GM21515 (cell line): ENCODE measurements at regions not wholly inside any gene's neighbourhood (a gene's known extent, or its start where the extent isn't known, plus 50 kb on each side); places are given as distances from the start of the nearest gene placed in this dataset.
"Not testable (repeated sequence)": the region's sequence is repeated elsewhere in the genome, so short reads cannot be mapped to it uniquely, and the experiment has no call there.

Source experiments
- ATAC-seq: cut with Tn5 transposase; IDR thresholded peaks from one replicate; pipeline ENCODE4 v1.9.1; 2021; ENCODE audit not compliant: unreplicated experiment

GRCh38 chr5:45038366-45038987, 229.7 kb downstream of the MRPS30 start:
- ATAC-seq: peak; percentile 75

GRCh38 chr5:45042283-45042682, 233.5 kb downstream of the MRPS30 start:
- no peak for ATAC-seq

GRCh38 chr5:45057564-45057963, 248.8 kb downstream of the MRPS30 start:
- no peak for ATAC-seq

- ATAC-seq: no peak
Observed at GRCh38 chr5:45060724-45061123, 252.0 kb downstream of the MRPS30 start.

GRCh38 chr5:45062044-45062443, 253.3 kb downstream of the MRPS30 start:
- ATAC-seq: no peak

GRCh38 chr5:45081082-45081481, 272.3 kb downstream of the MRPS30 start:
- no peak for ATAC-seq

GRCh38 chr5:45089870-45090269, 281.1 kb downstream of the MRPS30 start:
- ATAC-seq: no peak

GRCh38 chr5:45093377-45093776, 284.6 kb downstream of the MRPS30 start:
- ATAC-seq: no peak

GRCh38 chr5:45094876-45095440, 286.2 kb downstream of the MRPS30 start:
- no peak for ATAC-seq

- no peak for ATAC-seq
Observed at GRCh38 chr5:45098483-45098882, 289.7 kb downstream of the MRPS30 start.

GRCh38 chr5:45101146-45101545, 292.4 kb downstream of the MRPS30 start:
- no peak for ATAC-seq

- ATAC-seq: no peak
Observed at GRCh38 chr5:45105491-45105994, 296.8 kb downstream of the MRPS30 start.

GRCh38 chr5:45109062-45109461, 300.3 kb downstream of the MRPS30 start:
- no peak for ATAC-seq

- no peak for ATAC-seq
Observed at GRCh38 chr5:45109636-45110035, 300.9 kb downstream of the MRPS30 start.

- ATAC-seq: no peak
Observed at GRCh38 chr5:45110399-45110798, 301.7 kb downstream of the MRPS30 start.

GRCh38 chr5:45113726-45114125, 305.0 kb downstream of the MRPS30 start:
- ATAC-seq: no peak

- no peak for ATAC-seq
Observed at GRCh38 chr5:45132972-45133371, 324.2 kb downstream of the MRPS30 start.

- no peak for ATAC-seq
Observed at GRCh38 chr5:45162974-45163373, 354.2 kb downstream of the MRPS30 start.

- no peak for ATAC-seq
Observed at GRCh38 chr5:45171563-45171962, 362.8 kb downstream of the MRPS30 start.

- ATAC-seq: not testable (repeated sequence)
Observed at GRCh38 chr5:45172634-45173033, 363.9 kb downstream of the MRPS30 start.

- ATAC-seq: no peak
Observed at GRCh38 chr5:45179686-45180085, 370.9 kb downstream of the MRPS30 start.

- ATAC-seq: no peak
Observed at GRCh38 chr5:45189042-45189441, 380.3 kb downstream of the MRPS30 start.

GRCh38 chr5:45189481-45189880, 380.7 kb downstream of the MRPS30 start:
- ATAC-seq: no peak
